ENCODE measurements at regions not wholly inside any gene's neighbourhood (a gene's known extent, or its start where the extent isn't known, plus 50 kb on each side); places are given as distances from the start of the nearest gene placed in this dataset.
"Not testable (repeated sequence)": the region's sequence is repeated elsewhere in the genome, so short reads cannot be mapped to it uniquely, and the experiment has no call there.

GRCh38 chr7:408751-409311 is 110.8 kb downstream of the PDGFA start:
- no peak for DNase-seq (ENCODE audit: low read depth)

GRCh38 chr7:409339-410281 is 110.0 kb downstream of the PDGFA start:
- DNase-seq (ENCODE audit: low read depth): no peak

- no peak for DNase-seq (ENCODE audit: low read depth)
Measured at GRCh38 chr7:410395-410910, 109.2 kb downstream of the PDGFA start.

GRCh38 chr7:411116-411515 is 108.5 kb downstream of the PDGFA start:
- DNase-seq (ENCODE audit: low read depth): not testable (repeated sequence)

GRCh38 chr7:411677-412312 is 107.9 kb downstream of the PDGFA start:
- DNase-seq (ENCODE audit: low read depth): no peak

- DNase-seq (ENCODE audit: low read depth): no peak
Measured at GRCh38 chr7:412313-412710, 107.3 kb downstream of the PDGFA start.

GRCh38 chr7:414681-415560 is 104.7 kb downstream of the PDGFA start:
- DNase-seq (ENCODE audit: low read depth): no peak

- no peak for DNase-seq (ENCODE audit: low read depth)
Measured at GRCh38 chr7:415646-416525, 103.8 kb downstream of the PDGFA start.

- DNase-seq (ENCODE audit: low read depth): no peak
Measured at GRCh38 chr7:416761-417624, 102.7 kb downstream of the PDGFA start.

- no peak for DNase-seq (ENCODE audit: low read depth)
Measured at GRCh38 chr7:417625-417889, 102.1 kb downstream of the PDGFA start.

GRCh38 chr7:417973-418601 is 101.6 kb downstream of the PDGFA start:
- DNase-seq (ENCODE audit: low read depth): no peak

- DNase-seq (ENCODE audit: low read depth): no peak
Measured at GRCh38 chr7:418636-419280, 100.9 kb downstream of the PDGFA start.

GRCh38 chr7:420142-421093 is 99.2 kb downstream of the PDGFA start:
- DNase-seq (ENCODE audit: low read depth): no peak

GRCh38 chr7:421136-421991 is 98.3 kb downstream of the PDGFA start:
- no peak for DNase-seq (ENCODE audit: low read depth)

- no peak for DNase-seq (ENCODE audit: low read depth)
Measured at GRCh38 chr7:422191-422885, 97.3 kb downstream of the PDGFA start.

- DNase-seq (ENCODE audit: low read depth): no peak
Measured at GRCh38 chr7:422886-423225, 96.8 kb downstream of the PDGFA start.

Data from Daoy (cell line).